DND-41 (cell line): ENCODE measurements at regions not wholly inside any gene's neighbourhood (a gene's known extent, or its start where the extent isn't known, plus 50 kb on each side); places are given as distances from the start of the nearest gene placed in this dataset.

ENCODE experiments used
- ATAC-seq: fragments of 200-7000 bp; cut with Tn5 transposase; 3 replicates; pipeline ENCODE4 v1.9.1; 2021; ENCODE audit warnings: low read depth; ENCODE audit not compliant: insufficient read depth
- DNase-seq: peaks from one replicate; pipeline ENCODE4 v3.0.0-alpha.2; 2020
- H2AFZ ChIP-seq: 2 replicates; pipeline ENCODE4 v1.6.0; 2012; ENCODE audit warnings: low read depth, low read length
- H3K27ac ChIP-seq: 2 replicates; pipeline ENCODE4 v1.5.1; 2012; ENCODE audit warnings: low read length, inconsistent platforms
- H3K27me3 ChIP-seq: fragments of 200-600 bp; sonication (generic); 2 replicates; pipeline ENCODE4 v1.6.0; 2012; ENCODE audit warnings: low read length, mild to moderate bottlenecking, inconsistent platforms; ENCODE audit not compliant: insufficient read depth, poor library complexity
- H3K36me3 ChIP-seq: 2 replicates; pipeline ENCODE4 v1.5.1; 2012; ENCODE audit warnings: low read length, inconsistent platforms; ENCODE audit not compliant: insufficient read depth
- H3K4me1 ChIP-seq: 2 replicates; pipeline ENCODE4 v1.5.1; 2012; ENCODE audit warnings: mild to moderate bottlenecking, low read length; ENCODE audit not compliant: insufficient read depth
- H3K4me2 ChIP-seq: 2 replicates; pipeline ENCODE4 v1.6.0; 2012; ENCODE audit warnings: mild to moderate bottlenecking, moderate library complexity, low read length, inconsistent platforms; ENCODE audit not compliant: insufficient read depth
- H3K4me3 ChIP-seq, 2 experiments: fragments of 200-600 bp in 1 of 2; shearing (Covaris generic) in 1 of 2; 2 replicates each; pipeline ENCODE4 v1.5.1; 2012 to 2016; ENCODE audit warnings: inconsistent platforms in 2 of 2, low read length in 2 of 2, mild to moderate bottlenecking in 2 of 2, low read depth in 1 of 2, moderate library complexity in 1 of 2
- H3K79me2 ChIP-seq: 2 replicates; pipeline ENCODE4 v1.6.0; 2012; ENCODE audit warnings: low read length, inconsistent platforms; ENCODE audit not compliant: insufficient read depth
- H3K9ac ChIP-seq: 2 replicates; pipeline ENCODE4 v1.6.0; 2012; ENCODE audit warnings: low read depth, mild to moderate bottlenecking, inconsistent platforms, low read length, moderate library complexity
- H3K9me3 ChIP-seq: 2 replicates; pipeline ENCODE4 v1.5.1; 2012; ENCODE audit warnings: low read length, moderate library complexity, mild to moderate bottlenecking, inconsistent platforms; ENCODE audit not compliant: insufficient read depth, severe bottlenecking
- H4K20me1 ChIP-seq: 2 replicates; pipeline ENCODE4 v1.6.0; 2012; ENCODE audit warnings: low read length; ENCODE audit not compliant: insufficient read depth
- EZH2 ChIP-seq: IDR thresholded peaks from 3 replicates; pipeline ENCODE4 v1.6.1; 2012; ENCODE audit warnings: borderline replicate concordance, low read depth, mild to moderate bottlenecking, moderate library complexity, low read length, inconsistent platforms; ENCODE audit not compliant: severe bottlenecking
- TF ChIP-seq, protein P1 (sequence below): IDR thresholded peaks from 2 replicates; pipeline ENCODE4 v1.5.1; 2012; ENCODE audit warnings: borderline replicate concordance, low read length, moderate library complexity, mild to moderate bottlenecking; ENCODE audit not compliant: poor library complexity, severe bottlenecking; ENCODE audit errors: extremely low read depth

DNA sequence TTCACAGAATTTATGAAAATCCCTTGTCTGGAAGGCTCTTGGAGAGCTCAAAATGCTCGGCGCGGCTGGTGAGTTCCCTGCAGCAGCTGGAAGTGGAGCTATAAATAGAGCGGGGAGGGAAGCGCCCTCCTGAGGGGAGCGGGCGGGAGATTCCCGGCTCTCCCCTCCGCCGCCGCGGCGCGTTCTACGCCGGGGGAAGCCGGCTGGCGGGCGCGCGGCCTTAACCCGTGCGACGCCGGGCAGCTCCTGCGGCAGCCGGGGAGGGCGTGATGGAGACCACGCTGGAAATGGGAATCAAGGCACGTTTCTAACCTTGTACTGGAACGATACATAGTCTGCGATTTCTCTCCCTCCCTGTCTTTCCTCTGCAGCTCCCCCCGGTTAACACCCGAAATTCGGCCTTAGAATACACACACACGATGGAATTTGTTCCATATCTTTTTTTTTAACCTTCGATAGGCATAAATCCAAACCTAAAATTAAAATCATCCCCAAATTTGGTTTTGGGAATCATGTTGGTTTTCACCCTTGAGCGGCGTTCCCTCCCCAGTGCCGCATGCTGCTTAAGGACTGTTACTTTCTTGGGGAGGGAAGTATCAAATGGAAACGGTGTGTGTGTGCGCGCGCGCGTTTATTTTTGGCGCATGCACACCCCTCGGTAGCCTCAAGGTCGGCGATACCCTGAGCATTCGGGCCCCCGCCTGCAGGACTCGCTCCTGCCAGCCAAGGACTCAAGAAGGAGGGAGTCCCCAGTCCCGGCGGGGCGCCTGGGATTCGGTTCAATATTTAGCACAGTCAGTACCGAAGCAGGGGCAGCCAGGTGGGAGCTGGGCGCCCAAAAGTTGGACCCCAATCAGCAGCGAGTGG is 306.3 kb upstream of the KCNN2 start:
- H3K4me1 ChIP-seq = no peaks in the 10 kb centered on the region
- no peaks in the 10 kb centered on the region for H4K20me1 ChIP-seq
- no peak overlapping the region for H3K9ac ChIP-seq
- no peaks in the 10 kb centered on the region for H3K79me2 ChIP-seq
- H2AFZ ChIP-seq = no peak overlapping the region
- no peak for TF ChIP-seq EZH2
- TF ChIP-seq, protein P1, sequence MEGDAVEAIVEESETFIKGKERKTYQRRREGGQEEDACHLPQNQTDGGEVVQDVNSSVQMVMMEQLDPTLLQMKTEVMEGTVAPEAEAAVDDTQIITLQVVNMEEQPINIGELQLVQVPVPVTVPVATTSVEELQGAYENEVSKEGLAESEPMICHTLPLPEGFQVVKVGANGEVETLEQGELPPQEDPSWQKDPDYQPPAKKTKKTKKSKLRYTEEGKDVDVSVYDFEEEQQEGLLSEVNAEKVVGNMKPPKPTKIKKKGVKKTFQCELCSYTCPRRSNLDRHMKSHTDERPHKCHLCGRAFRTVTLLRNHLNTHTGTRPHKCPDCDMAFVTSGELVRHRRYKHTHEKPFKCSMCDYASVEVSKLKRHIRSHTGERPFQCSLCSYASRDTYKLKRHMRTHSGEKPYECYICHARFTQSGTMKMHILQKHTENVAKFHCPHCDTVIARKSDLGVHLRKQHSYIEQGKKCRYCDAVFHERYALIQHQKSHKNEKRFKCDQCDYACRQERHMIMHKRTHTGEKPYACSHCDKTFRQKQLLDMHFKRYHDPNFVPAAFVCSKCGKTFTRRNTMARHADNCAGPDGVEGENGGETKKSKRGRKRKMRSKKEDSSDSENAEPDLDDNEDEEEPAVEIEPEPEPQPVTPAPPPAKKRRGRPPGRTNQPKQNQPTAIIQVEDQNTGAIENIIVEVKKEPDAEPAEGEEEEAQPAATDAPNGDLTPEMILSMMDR = no peak
- H3K36me3 ChIP-seq = no peaks in the 10 kb centered on the region
- no peaks in the 10 kb centered on the region for H3K27me3 ChIP-seq
- H3K9me3 ChIP-seq = no peaks in the 10 kb centered on the region
- no peak overlapping the region for H3K27ac ChIP-seq
- DNase-seq (no peak), ATAC-seq (no peak)
- no peak overlapping the region for H3K4me3 ChIP-seq
- H3K4me2 ChIP-seq = no peak overlapping the region

DNA sequence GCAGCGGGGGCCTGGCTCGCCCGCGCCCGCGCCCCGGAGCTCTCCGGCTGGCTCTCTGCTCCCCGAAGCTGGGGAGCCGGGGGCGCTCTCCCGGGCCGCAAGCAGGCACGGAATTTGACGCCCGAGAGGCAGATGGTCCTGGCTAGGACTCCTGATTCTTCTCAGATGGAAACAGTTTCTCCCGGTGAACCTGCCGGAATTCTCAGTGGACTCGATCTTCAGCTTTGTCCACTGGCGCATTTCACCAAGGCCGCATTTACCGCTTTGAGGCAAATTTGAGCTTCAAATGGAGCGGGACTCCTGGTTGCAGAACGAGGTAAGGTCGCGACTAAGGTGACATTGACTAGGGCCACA is 305.7 kb upstream of the KCNN2 start:
- DNase-seq = no peak
- no peak for ATAC-seq
- Histone ChIP-seq H3K27ac (no peak overlapping the region), H3K4me1 (no peaks in the 10 kb centered on the region), H3K9ac (no peak overlapping the region), H3K36me3 (no peaks in the 10 kb centered on the region), H3K4me2 (no peak overlapping the region), H4K20me1 (no peaks in the 10 kb centered on the region), H3K79me2 (no peaks in the 10 kb centered on the region), H2AFZ (no peak overlapping the region), H3K27me3 (no peaks in the 10 kb centered on the region), H3K9me3 (no peaks in the 10 kb centered on the region), H3K4me3 (no peak overlapping the region)
- TF ChIP-seq, protein P1 = no peak
- TF ChIP-seq EZH2 = no peak

DNA sequence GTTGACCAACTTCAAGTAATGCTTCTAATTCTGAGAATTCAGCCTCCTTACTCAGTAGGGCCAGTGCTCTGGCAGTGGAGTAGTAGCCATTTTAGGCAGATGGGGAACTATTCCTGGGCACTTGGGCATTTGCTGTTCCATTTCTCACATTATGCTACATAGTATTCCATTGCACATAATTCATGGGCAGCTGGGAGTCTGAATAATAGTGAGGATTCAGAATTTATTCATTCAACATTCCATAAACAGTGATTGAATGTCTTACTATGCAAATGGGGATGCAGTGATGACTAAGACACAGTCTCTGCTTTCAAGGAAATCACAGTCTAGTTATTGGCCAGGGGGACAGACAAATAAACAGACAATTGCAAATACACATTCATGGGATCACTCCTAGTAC is 301.0 kb upstream of the KCNN2 start:
- no peak overlapping the region for H3K4me2 ChIP-seq
- no peak overlapping the region for H3K27ac ChIP-seq

More for the DNA sequence above, 301.0 kb upstream of the KCNN2 start:
- no peak for TF ChIP-seq EZH2
- TF ChIP-seq, protein P1 = no peak
- Histone ChIP-seq H3K27me3 (no peaks in the 10 kb centered on the region), H3K4me1 (no peaks in the 10 kb centered on the region), H2AFZ (no peak overlapping the region), H3K9me3 (no peaks in the 10 kb centered on the region), H3K79me2 (no peaks in the 10 kb centered on the region), H3K9ac (no peak overlapping the region), H4K20me1 (no peaks in the 10 kb centered on the region), H3K4me3 (no peak overlapping the region), H3K36me3 (no peaks in the 10 kb centered on the region)
- no peak for ATAC-seq
- no peak for DNase-seq
